Liver (tissue), 8 donors: ENCODE measurements at regions not wholly inside any gene's neighbourhood (a gene's known extent, or its start where the extent isn't known, plus 50 kb on each side); places are given as distances from the start of the nearest gene placed in this dataset.

Source experiments
- DNase-seq: peaks from one replicate; pipeline ENCODE4 v3.0.0-alpha.2; 2017; ENCODE audit warnings: low spot score
- H3K27ac ChIP-seq, 2 donors: one replicate each; pipeline ENCODE4 v1.7.0; 2013; ENCODE audit warnings: inconsistent platforms in 2 of 2, low read length in 2 of 2, control low read depth in 1 of 2, low read depth in 1 of 2, mild to moderate bottlenecking in 1 of 2
- H3K27me3 ChIP-seq, 4 donors: one replicate each; pipeline versions ENCODE4 v1.6.1 to v1.7.0; 2013; ENCODE audit warnings: low read length in 3 of 4, inconsistent platforms in 1 of 4, mild to moderate bottlenecking in 1 of 4, moderate library complexity in 1 of 4; ENCODE audit not compliant: control insufficient read depth in 4 of 4, insufficient read depth in 4 of 4
- H3K36me3 ChIP-seq, 4 donors: one replicate each; pipeline versions ENCODE4 v1.6.1 to v1.7.0; 2013; ENCODE audit warnings: low read length in 3 of 4, mild to moderate bottlenecking in 3 of 4, low read depth in 1 of 4, moderate library complexity in 1 of 4; ENCODE audit not compliant: control insufficient read depth in 4 of 4, insufficient read depth in 3 of 4
- H3K4me1 ChIP-seq, 4 donors: one replicate each; pipeline versions ENCODE4 v1.6.1 to v1.7.0; 2013; ENCODE audit warnings: low read length in 3 of 4, mild to moderate bottlenecking in 3 of 4, moderate library complexity in 1 of 4; ENCODE audit not compliant: control insufficient read depth in 4 of 4, insufficient read depth in 4 of 4
- H3K4me3 ChIP-seq, 3 donors: one replicate each; pipeline versions ENCODE4 v1.6.1 to v1.7.0; 2013; ENCODE audit warnings: low read length in 3 of 3, control low read depth in 1 of 3, low read depth in 1 of 3, mild to moderate bottlenecking in 1 of 3
- H3K9ac ChIP-seq, 2 donors: one replicate each; pipeline ENCODE4 v1.7.0; 2013; ENCODE audit warnings: low read length in 2 of 2, mild to moderate bottlenecking in 2 of 2, moderate library complexity in 2 of 2, control low read depth in 1 of 2, low read depth in 1 of 2
- H3K9me3 ChIP-seq, 4 donors: one replicate each; pipeline versions ENCODE4 v1.6.1 to v1.7.0; 2013; ENCODE audit warnings: low read length in 3 of 4; ENCODE audit not compliant: control insufficient read depth in 4 of 4
- EGR1 ChIP-seq, 2 donors: IDR thresholded peaks; 2 replicates each; pipeline ENCODE4 v1.6.1; 2016 to 2018; ENCODE audit warnings: antibody characterized with exemption in 2 of 2, low read depth in 2 of 2
- FOXA1 ChIP-seq: IDR thresholded peaks from 2 replicates; pipeline ENCODE4 v1.6.1; 2016; ENCODE audit warnings: antibody characterized with exemption
- FOXA2 ChIP-seq: IDR thresholded peaks from 2 replicates; pipeline ENCODE4 v1.6.1; 2016; ENCODE audit warnings: antibody characterized with exemption
- GABPA ChIP-seq, 2 donors: IDR thresholded peaks in 1 of 2; conservative IDR thresholded peaks in 1 of 2; 2 replicates each; pipeline ENCODE4 v1.6.1; 2016; ENCODE audit warnings: antibody characterized with exemption in 2 of 2, mild to moderate bottlenecking in 1 of 2, moderate library complexity in 1 of 2
- HNF4A ChIP-seq, 2 donors: conservative IDR thresholded peaks; 2 replicates each; pipeline ENCODE4 v1.6.1; 2016; ENCODE audit warnings: antibody characterized with exemption in 2 of 2, mild to moderate bottlenecking in 2 of 2
- HNF4G ChIP-seq: IDR thresholded peaks from 2 replicates; pipeline ENCODE4 v1.6.1; 2016; ENCODE audit warnings: antibody characterized with exemption
- JUND ChIP-seq, 2 donors: IDR thresholded peaks; 2 replicates each; pipeline ENCODE4 v1.6.1; 2016; ENCODE audit warnings: antibody characterized with exemption in 2 of 2
- NR2F2 ChIP-seq: IDR thresholded peaks from 2 replicates; pipeline ENCODE4 v1.6.1; 2016; ENCODE audit warnings: antibody characterized with exemption
- RAD21 ChIP-seq, 2 donors: IDR thresholded peaks; 2 replicates each; pipeline ENCODE4 v1.6.1; 2016; ENCODE audit warnings: antibody characterized with exemption in 2 of 2, mild to moderate bottlenecking in 2 of 2
- RXRA ChIP-seq, 2 donors: IDR thresholded peaks; 2 replicates each; pipeline ENCODE4 v1.6.1; 2017 to 2018; ENCODE audit warnings: antibody characterized with exemption in 2 of 2, mild to moderate bottlenecking in 1 of 2
- SP1 ChIP-seq: IDR thresholded peaks from 2 replicates; pipeline ENCODE4 v1.6.1; 2018; ENCODE audit warnings: antibody characterized with exemption, mild to moderate bottlenecking
- TAF1 ChIP-seq: conservative IDR thresholded peaks from 2 replicates; pipeline ENCODE4 v1.6.1; 2016; ENCODE audit warnings: antibody characterized with exemption, mild to moderate bottlenecking
- YY1 ChIP-seq: IDR thresholded peaks from 2 replicates; pipeline ENCODE4 v1.6.1; 2016; ENCODE audit warnings: antibody characterized with exemption, mild to moderate bottlenecking
- WGBS: extraction: QIAGEN DNeasy Blood & Tissue Kit; methylation state at CpG from one replicate; pipeline ENCODE4 v1.1.7; 2013; 5-methylcytosine and 5-hydroxymethylcytosine counted together
- TF ChIP-seq, protein P1 (sequence below): IDR thresholded peaks from 2 replicates; pipeline ENCODE4 v1.6.1; 2016; ENCODE audit warnings: antibody characterized with exemption
- TF ChIP-seq, protein P2 (sequence below): IDR thresholded peaks from 2 replicates; pipeline ENCODE4 v1.6.1; 2016; ENCODE audit warnings: antibody characterized with exemption
- TF ChIP-seq, protein P3 (sequence below): fragments of 150-350 bp; IDR thresholded peaks from 2 replicates; pipeline ENCODE4 v1.5.1; 2017; ENCODE audit warnings: improper control_type of control experiment, low read depth, low read length; ENCODE audit not compliant: missing input control
- TF ChIP-seq, protein P4 (sequence below): IDR thresholded peaks from 2 replicates; pipeline ENCODE4 v1.6.1; 2016; ENCODE audit warnings: antibody characterized with exemption, mild to moderate bottlenecking
- donor health status: healthy.
- donor health status: healthy.
- donor health status: healthy.
- donor health status: healthy.
- donor health status: healthy.

DNA sequence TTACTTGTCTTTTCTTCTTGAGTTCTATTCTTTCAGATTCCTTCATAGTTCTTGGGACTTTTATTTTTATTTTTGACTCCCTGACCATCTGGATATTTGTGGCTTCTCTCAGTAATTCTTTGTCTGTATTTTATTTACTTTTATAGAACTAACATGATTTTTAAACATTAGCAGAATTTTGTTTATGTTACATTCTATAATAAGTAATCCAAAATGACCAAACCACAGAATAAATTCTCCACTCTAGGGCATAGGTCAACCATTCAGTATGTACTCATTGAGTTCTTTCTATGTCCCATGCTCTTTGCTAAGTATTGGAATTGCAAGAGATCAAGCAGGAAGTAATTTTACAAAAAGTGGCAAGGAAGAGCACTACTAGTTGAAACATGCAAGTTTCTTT, 969.0 kb downstream of the TTLL7 start:
- Histone ChIP-seq H3K9me3 (no peaks in the 10 kb centered on the region), H3K4me1 (no peaks in the 10 kb centered on the region), H3K27ac (no peak overlapping the region), H3K36me3 (no peaks in the 10 kb centered on the region), H3K27me3 (no peaks in the 10 kb centered on the region), H3K9ac (no peak overlapping the region), H3K4me3 (no peak overlapping the region)
- TF ChIP-seq SP1 (no peak), RXRA (IDR thresholded peaks at IDR 0.05) (no peak), JUND (IDR thresholded peaks at IDR 0.05) (no peak), RAD21 (IDR thresholded peaks at IDR 0.05) (no peak), TAF1 (no peak), NR2F2 (no peak)
- TF ChIP-seq, protein P1, sequence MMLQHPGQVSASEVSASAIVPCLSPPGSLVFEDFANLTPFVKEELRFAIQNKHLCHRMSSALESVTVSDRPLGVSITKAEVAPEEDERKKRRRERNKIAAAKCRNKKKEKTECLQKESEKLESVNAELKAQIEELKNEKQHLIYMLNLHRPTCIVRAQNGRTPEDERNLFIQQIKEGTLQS, result no peak
- DNase-seq, result no peak

DNA sequence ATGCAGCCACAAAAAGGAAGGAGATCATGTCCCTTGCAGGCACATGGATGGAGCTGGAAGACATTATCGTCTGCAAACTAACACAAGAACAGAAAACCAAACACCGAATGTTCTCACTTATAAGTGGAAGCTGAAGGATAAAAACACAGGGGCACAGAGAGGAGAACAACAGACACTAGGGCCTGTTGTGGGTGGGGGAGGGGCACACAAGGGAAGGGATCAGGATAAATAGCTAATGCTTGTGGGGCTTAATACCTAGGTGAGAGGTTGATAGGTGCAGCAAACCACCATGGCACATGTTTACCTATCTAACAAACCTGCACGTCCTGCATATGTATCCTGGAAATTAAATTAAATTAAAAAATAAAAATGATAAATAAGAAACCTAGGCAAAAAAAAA, 969.9 kb downstream of the TTLL7 start:
- no peak overlapping the region for H3K27ac ChIP-seq
- no peaks in the 10 kb centered on the region for H3K36me3 ChIP-seq
- no peaks in the 10 kb centered on the region for H3K27me3 ChIP-seq
- TF ChIP-seq FOXA2 (no peak), GABPA (IDR thresholded peaks at IDR 0.05 in 1 of 2, conservative IDR thresholded peaks at IDR 0.05 in 1 of 2) (no peak), HNF4A (conservative IDR thresholded peaks at IDR 0.05) (no peak), RXRA (IDR thresholded peaks at IDR 0.05) (no peak), NR2F2 (no peak), EGR1 (IDR thresholded peaks at IDR 0.05; ENCODE audit: low read depth in 2 of 2) (no peak), JUND (IDR thresholded peaks at IDR 0.05) (no peak), HNF4G (no peak), YY1 (no peak), FOXA1 (no peak), TAF1 (no peak)
- TF ChIP-seq, protein P2, sequence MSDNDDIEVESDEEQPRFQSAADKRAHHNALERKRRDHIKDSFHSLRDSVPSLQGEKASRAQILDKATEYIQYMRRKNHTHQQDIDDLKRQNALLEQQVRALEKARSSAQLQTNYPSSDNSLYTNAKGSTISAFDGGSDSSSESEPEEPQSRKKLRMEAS, result no peak
- TF ChIP-seq, protein P3, sequence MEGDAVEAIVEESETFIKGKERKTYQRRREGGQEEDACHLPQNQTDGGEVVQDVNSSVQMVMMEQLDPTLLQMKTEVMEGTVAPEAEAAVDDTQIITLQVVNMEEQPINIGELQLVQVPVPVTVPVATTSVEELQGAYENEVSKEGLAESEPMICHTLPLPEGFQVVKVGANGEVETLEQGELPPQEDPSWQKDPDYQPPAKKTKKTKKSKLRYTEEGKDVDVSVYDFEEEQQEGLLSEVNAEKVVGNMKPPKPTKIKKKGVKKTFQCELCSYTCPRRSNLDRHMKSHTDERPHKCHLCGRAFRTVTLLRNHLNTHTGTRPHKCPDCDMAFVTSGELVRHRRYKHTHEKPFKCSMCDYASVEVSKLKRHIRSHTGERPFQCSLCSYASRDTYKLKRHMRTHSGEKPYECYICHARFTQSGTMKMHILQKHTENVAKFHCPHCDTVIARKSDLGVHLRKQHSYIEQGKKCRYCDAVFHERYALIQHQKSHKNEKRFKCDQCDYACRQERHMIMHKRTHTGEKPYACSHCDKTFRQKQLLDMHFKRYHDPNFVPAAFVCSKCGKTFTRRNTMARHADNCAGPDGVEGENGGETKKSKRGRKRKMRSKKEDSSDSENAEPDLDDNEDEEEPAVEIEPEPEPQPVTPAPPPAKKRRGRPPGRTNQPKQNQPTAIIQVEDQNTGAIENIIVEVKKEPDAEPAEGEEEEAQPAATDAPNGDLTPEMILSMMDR, result no peak
- TF ChIP-seq, protein P4, sequence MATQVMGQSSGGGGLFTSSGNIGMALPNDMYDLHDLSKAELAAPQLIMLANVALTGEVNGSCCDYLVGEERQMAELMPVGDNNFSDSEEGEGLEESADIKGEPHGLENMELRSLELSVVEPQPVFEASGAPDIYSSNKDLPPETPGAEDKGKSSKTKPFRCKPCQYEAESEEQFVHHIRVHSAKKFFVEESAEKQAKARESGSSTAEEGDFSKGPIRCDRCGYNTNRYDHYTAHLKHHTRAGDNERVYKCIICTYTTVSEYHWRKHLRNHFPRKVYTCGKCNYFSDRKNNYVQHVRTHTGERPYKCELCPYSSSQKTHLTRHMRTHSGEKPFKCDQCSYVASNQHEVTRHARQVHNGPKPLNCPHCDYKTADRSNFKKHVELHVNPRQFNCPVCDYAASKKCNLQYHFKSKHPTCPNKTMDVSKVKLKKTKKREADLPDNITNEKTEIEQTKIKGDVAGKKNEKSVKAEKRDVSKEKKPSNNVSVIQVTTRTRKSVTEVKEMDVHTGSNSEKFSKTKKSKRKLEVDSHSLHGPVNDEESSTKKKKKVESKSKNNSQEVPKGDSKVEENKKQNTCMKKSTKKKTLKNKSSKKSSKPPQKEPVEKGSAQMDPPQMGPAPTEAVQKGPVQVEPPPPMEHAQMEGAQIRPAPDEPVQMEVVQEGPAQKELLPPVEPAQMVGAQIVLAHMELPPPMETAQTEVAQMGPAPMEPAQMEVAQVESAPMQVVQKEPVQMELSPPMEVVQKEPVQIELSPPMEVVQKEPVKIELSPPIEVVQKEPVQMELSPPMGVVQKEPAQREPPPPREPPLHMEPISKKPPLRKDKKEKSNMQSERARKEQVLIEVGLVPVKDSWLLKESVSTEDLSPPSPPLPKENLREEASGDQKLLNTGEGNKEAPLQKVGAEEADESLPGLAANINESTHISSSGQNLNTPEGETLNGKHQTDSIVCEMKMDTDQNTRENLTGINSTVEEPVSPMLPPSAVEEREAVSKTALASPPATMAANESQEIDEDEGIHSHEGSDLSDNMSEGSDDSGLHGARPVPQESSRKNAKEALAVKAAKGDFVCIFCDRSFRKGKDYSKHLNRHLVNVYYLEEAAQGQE, result no peak
- TF ChIP-seq, protein P1, result no peak
- H3K9me3 ChIP-seq, result no peaks in the 10 kb centered on the region
- H3K9ac ChIP-seq, result no peak overlapping the region
- 87% methylated on average over 3 of the region's 3 CpGs for WGBS
- no peak overlapping the region for H3K4me3 ChIP-seq
- H3K4me1 ChIP-seq, result no peaks in the 10 kb centered on the region
- no peak for DNase-seq
